Cardiac muscle cell (in vitro differentiated cells and primary cell): ENCODE measurements at regions not wholly inside any gene's neighbourhood (a gene's known extent, or its start where the extent isn't known, plus 50 kb on each side); places are given as distances from the start of the nearest gene placed in this dataset.

Experiments used
- DNase-seq, 2 donors: peaks; one replicate each; pipeline versions ENCODE4 v3.0.0 to v3.0.0-alpha.2; 2010 to 2017; ENCODE audit warnings: low read depth in 1 of 2, low spot score in 1 of 2
- H3K27ac ChIP-seq: fragments of 200-600 bp; sonication (generic); 2 replicates; pipeline ENCODE4 v1.5.1; 2016
- H3K27me3 ChIP-seq: fragments of 200-600 bp; sonication (generic); 2 replicates; pipeline ENCODE4 v1.6.0; 2016; ENCODE audit warnings: control low read depth
- H3K36me3 ChIP-seq: fragments of 200-600 bp; sonication (generic); 2 replicates; pipeline ENCODE4 v1.5.1; 2016; ENCODE audit warnings: control low read depth
- H3K4me1 ChIP-seq: fragments of 200-600 bp; sonication (generic); 2 replicates; pipeline ENCODE4 v1.8.1; 2017; ENCODE audit warnings: low read depth, mild to moderate bottlenecking, mixed run types
- H3K4me3 ChIP-seq: fragments of 200-600 bp; sonication (generic); 2 replicates; pipeline ENCODE4 v1.5.1; 2016; ENCODE audit warnings: mild to moderate bottlenecking
- H3K9me3 ChIP-seq: fragments of 200-600 bp; sonication (generic); 2 replicates; pipeline ENCODE4 v1.5.1; 2017; ENCODE audit warnings: low read depth, mild to moderate bottlenecking, control low read depth
- CTCF ChIP-seq: IDR thresholded peaks from 2 replicates; pipeline ENCODE4 v1.5.1; 2012; ENCODE audit warnings: low read depth, mild to moderate bottlenecking, low read length

- H3K9me3 ChIP-seq: no peaks in the 10 kb centered on the region
- H3K27ac ChIP-seq: no peak overlapping the region
- TF ChIP-seq CTCF: no peak
- no peaks in the 10 kb centered on the region for H3K36me3 ChIP-seq
- no peaks in the 10 kb centered on the region for H3K4me1 ChIP-seq
- peaks cover 2% of the 10 kb centered on the region for H3K27me3 ChIP-seq
- DNase-seq: no peak
- no peak overlapping the region for H3K4me3 ChIP-seq
Measured at GRCh38 chr10:131679926-131680325, 220.9 kb upstream of the PPP2R2D start.

DNA sequence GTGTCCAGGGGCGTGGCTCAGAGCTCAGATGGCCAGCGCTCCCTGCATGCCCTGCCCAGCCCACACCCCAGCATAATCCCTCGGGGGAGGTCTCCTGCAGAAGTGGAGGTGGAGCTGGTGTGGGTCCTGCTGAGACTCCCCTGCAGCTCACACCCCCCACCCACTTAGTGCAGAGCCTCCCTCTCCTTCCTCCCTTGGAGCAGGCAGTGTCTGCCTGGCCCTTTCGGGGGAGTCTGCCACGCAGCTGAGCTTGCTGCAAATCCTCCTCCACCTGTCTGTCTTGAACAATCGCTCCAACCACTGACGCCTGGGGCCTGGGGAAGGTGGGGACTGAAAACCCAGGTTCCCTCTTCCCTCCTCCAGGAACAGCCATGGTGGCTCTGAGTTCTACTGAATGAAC lies 219.7 kb upstream of the PPP2R2D start:
- no peak overlapping the region for H3K4me3 ChIP-seq
- H3K36me3 ChIP-seq: no peaks in the 10 kb centered on the region
- no peak for TF ChIP-seq CTCF
- no peaks in the 10 kb centered on the region for H3K4me1 ChIP-seq
- H3K9me3 ChIP-seq: no peaks in the 10 kb centered on the region
- DNase-seq: no peak
- H3K27ac ChIP-seq: no peak overlapping the region
- H3K27me3 ChIP-seq: peaks cover 2% of the 10 kb centered on the region

DNA sequence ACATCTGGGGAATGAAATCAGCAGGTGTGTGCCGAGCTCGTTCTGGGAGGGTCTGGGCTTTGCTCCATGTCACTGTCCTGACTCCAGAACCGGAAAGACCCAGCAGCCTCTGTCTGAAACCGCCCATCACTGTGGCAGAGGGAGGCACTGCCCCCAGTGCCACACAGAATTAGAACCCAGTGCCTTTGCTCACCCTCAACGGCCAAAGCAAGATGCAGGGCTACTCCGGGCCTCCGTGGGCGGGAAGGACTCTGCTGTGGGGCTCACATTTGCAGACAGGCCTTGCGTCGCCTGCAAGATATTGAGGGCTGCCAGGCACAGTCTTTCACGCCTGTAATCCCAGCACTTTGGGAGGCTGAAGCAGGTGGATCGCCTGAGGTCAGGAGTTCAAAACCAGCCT lies 219.2 kb upstream of the PPP2R2D start:
- no peaks in the 10 kb centered on the region for H3K36me3 ChIP-seq
- no peaks in the 10 kb centered on the region for H3K9me3 ChIP-seq
- no peak overlapping the region for H3K27ac ChIP-seq
- no peak overlapping the region for H3K4me3 ChIP-seq
- no peak for DNase-seq
- TF ChIP-seq CTCF: no peak
- H3K27me3 ChIP-seq: no peaks in the 10 kb centered on the region
- H3K4me1 ChIP-seq: no peaks in the 10 kb centered on the region

DNA sequence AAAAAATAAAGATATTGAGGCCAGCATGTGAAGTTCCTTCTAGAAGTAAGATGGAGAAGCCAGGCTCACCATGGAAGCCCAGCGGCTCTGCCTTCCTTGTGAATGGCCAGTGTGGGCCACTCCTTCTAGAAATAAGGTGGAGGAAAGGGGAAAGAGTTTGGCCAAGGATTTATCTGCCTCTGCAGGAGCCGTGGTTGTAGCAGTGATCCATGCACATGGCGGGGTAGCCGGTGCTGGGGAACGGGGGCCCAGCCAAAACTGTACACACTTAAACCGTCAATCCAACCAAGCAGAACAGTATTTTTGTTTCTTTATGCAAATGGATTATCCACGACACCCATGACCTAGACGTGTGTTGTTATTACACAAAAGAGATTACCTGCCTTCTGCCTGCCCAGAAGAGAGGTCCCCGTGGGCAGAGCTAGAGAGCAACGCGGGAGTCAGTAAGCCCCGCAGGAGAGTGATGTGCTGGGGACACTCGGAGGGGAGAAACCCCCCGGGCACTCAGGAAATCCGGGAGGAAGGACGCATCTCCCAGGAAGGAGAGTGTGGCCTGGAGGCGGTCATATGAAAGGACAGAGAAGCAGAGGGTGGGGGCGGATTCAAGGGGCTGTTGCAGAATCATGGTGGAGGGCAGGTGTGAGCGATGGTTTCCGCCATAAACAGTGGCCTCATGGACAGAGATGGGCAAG lies 218.4 kb upstream of the PPP2R2D start:
- Histone ChIP-seq H3K27ac (no peak overlapping the region), H3K9me3 (no peaks in the 10 kb centered on the region), H3K36me3 (no peaks in the 10 kb centered on the region), H3K4me3 (no peak overlapping the region), H3K4me1 (no peaks in the 10 kb centered on the region), H3K27me3 (no peaks in the 10 kb centered on the region)
- DNase-seq: no peak
- TF ChIP-seq CTCF: no peak

GRCh38 chr10:131683281-131683861 lies 217.4 kb upstream of the PPP2R2D start:
- Histone ChIP-seq H3K36me3 (no peaks in the 10 kb centered on the region), H3K4me1 (no peaks in the 10 kb centered on the region), H3K27ac (no peak overlapping the region), H3K9me3 (no peaks in the 10 kb centered on the region), H3K4me3 (no peak overlapping the region), H3K27me3 (no peaks in the 10 kb centered on the region)
- no peak for TF ChIP-seq CTCF
- no peak for DNase-seq
